SK-N-SH treated with all-trans-retinoic acid at 6 μM for 48 hours (cell line): ENCODE measurements at regions not wholly inside any gene's neighbourhood (a gene's known extent, or its start where the extent isn't known, plus 50 kb on each side); places are given as distances from the start of the nearest gene placed in this dataset.

ENCODE experiments used
- ESRRG ChIP-seq: fragments of 250-450 bp; sonication (Bioruptor Pico); IDR thresholded peaks from 2 replicates; pipeline ENCODE4 v1.6.1; 2021; ENCODE audit warnings: mild to moderate bottlenecking
- RARB ChIP-seq: fragments of 250-450 bp; sonication (Bioruptor Pico); IDR thresholded peaks from 2 replicates; pipeline ENCODE4 v1.8.0; 2021; ENCODE audit warnings: mild to moderate bottlenecking, moderate library complexity
- SNAI2 ChIP-seq: fragments of 250-450 bp; sonication (Bioruptor Pico); IDR thresholded peaks from 2 replicates; pipeline ENCODE4 v1.5.0; 2020; ENCODE audit warnings: mild to moderate bottlenecking, moderate library complexity
- TSHZ2 ChIP-seq: fragments of 250-450 bp; sonication (Bioruptor Pico); IDR thresholded peaks from 2 replicates; pipeline ENCODE4 v1.5.0; 2020; ENCODE audit warnings: mild to moderate bottlenecking, moderate library complexity
- ZC3H10 ChIP-seq: fragments of 250-450 bp; sonication (Bioruptor Pico); IDR thresholded peaks from 2 replicates; pipeline ENCODE4 v1.5.1; 2021; ENCODE audit warnings: mild to moderate bottlenecking, moderate library complexity
- ZFP3 ChIP-seq: fragments of 250-450 bp; sonication (Bioruptor Pico); IDR thresholded peaks from 2 replicates; pipeline ENCODE4 v1.5.0; 2020; ENCODE audit warnings: mild to moderate bottlenecking, moderate library complexity
- ZFP30 ChIP-seq: fragments of 450-650 bp; formaldehyde crosslinking; IDR thresholded peaks from 2 replicates; pipeline ENCODE4 v1.5.0; 2022; ENCODE audit warnings: mild to moderate bottlenecking, moderate library complexity
- ZNF8 ChIP-seq: fragments of 450-650 bp; formaldehyde crosslinking; IDR thresholded peaks from 2 replicates; pipeline ENCODE4 v1.5.0; 2020; ENCODE audit warnings: mild to moderate bottlenecking, moderate library complexity
- TF ChIP-seq, protein P1 (sequence below): fragments of 250-450 bp; sonication (Bioruptor Pico); IDR thresholded peaks from 2 replicates; pipeline ENCODE4 v1.8.0; 2020; ENCODE audit warnings: mild to moderate bottlenecking, moderate library complexity, borderline replicate concordance

GRCh38 chr12:28974166-28974565 lies 174.9 kb upstream of the FAR2 start:
- TF ChIP-seq RARB = no peak
- TF ChIP-seq TSHZ2 (CRISPR knock-in tag) = no peak
- TF ChIP-seq SNAI2 (CRISPR knock-in tag) = no peak
- no peak for TF ChIP-seq ZC3H10 (CRISPR knock-in tag)
- no peak for TF ChIP-seq ZFP30 (CRISPR knock-in tag)
- no peak for TF ChIP-seq ESRRG (CRISPR knock-in tag)
- no peak for TF ChIP-seq ZNF8 (CRISPR knock-in tag)
- TF ChIP-seq ZFP3 (CRISPR knock-in tag) = no peak
- TF ChIP-seq, protein P1, sequence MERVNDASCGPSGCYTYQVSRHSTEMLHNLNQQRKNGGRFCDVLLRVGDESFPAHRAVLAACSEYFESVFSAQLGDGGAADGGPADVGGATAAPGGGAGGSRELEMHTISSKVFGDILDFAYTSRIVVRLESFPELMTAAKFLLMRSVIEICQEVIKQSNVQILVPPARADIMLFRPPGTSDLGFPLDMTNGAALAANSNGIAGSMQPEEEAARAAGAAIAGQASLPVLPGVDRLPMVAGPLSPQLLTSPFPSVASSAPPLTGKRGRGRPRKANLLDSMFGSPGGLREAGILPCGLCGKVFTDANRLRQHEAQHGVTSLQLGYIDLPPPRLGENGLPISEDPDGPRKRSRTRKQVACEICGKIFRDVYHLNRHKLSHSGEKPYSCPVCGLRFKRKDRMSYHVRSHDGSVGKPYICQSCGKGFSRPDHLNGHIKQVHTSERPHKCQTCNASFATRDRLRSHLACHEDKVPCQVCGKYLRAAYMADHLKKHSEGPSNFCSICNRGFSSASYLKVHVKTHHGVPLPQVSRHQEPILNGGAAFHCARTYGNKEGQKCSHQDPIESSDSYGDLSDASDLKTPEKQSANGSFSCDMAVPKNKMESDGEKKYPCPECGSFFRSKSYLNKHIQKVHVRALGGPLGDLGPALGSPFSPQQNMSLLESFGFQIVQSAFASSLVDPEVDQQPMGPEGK (CRISPR knock-in tag) = no peak
